HG03571 (cell line): ENCODE measurements at regions not wholly inside any gene's neighbourhood (a gene's known extent, or its start where the extent isn't known, plus 50 kb on each side); places are given as distances from the start of the nearest gene placed in this dataset.
"Not testable (repeated sequence)": the region's sequence is repeated elsewhere in the genome, so short reads cannot be mapped to it uniquely, and the experiment has no call there.

Experiments
- ATAC-seq: cut with Tn5 transposase; IDR thresholded peaks from one replicate; pipeline ENCODE4 v1.9.1; 2021; ENCODE audit not compliant: unreplicated experiment

GRCh38 chr11:96760306-96760705 lies 370.5 kb downstream of the JRKL start:
- ATAC-seq = no peak

DNA sequence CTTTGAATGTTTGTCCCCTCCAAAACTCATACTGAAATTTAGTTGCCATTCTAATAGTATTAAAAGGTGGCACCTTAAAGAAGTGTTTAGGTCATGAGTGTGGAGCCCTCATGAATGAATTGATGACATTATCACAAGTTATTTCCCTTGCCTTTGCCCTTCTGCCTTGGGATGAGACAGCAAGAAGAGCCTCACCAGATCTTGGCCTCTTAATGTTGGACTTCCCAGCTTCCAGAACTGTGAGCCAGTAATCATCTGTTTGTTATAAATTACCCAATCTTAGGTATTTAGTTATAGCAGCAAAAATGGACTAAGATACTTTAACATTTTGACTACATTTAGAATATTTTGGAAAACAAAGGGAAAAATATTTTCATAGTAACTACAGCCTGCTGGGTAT lies 371.0 kb downstream of the JRKL start:
- no peak for ATAC-seq

DNA sequence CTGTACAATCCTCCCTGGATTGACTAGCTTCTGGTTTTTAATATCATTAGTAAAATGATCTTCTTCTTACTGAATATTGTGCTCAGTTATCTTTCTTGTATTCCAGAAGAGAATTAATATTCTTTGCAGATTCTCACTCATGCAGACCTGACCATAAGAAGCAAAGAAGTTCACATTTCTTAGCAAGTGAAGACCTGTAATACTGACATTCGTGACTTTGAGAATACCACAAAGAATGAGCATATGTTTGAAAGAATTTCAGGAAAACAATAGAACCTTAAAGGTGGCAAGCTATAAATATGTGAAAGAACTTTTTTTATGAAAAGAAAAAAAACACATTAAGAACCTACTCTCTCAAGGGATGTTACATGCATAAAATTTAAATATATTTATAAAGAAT lies 371.6 kb downstream of the JRKL start:
- ATAC-seq = no peak

DNA sequence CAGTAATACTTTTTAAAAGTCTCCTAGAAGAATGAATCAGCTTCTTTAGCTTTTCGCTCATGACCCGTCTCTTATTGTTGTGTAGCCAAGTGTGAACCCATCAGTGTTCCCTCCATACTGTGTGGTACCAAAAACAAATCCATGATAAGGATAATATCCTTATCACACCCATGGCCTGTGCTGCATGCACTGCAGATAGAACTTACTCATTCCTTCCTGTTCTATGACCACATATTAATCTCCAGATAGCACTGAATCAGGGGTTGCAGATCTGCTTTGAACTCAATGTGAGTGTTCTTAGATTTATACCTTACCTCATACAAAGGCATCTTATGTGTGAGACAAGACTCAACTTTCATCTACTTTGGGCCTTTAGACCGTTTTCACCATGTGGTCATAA lies 373.4 kb downstream of the JRKL start:
- ATAC-seq = no peak

DNA sequence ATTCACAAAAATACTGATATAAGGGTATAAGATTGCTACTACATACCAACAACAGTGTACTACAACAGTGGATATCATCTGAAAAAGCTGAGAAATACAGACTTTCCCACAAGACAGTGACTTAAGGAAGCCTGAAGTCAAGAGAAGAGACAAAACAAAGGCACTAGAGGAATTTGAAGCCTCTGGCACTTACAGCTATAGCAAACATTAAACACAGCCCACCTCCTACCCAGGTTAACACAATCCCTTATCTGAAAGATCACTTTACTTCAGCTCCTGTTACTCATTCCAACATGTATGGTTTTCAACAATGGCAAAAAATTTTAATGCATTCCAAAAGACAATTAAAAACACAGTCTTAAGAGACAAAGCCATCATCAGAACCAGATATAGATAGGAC lies 388.5 kb downstream of the JRKL start:
- no peak for ATAC-seq

DNA sequence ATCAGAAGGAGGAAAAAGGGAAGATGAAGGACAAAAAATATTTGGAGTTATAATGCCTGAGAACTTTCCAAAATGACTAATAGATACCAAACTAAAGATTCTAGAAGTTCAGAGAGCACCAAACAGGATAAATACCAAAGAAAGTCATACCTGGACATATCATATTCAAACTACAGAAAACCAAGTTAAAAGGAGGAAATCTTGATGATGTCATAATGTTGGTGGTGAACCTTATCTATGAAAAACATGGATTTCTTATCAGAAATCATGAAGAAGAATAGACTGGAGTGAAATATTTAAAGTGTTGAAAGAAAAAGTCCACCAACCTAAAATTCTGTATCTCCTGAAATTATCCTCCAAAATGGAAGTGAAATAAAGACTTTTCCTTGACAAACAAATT lies 389.2 kb downstream of the JRKL start:
- ATAC-seq = no peak

DNA sequence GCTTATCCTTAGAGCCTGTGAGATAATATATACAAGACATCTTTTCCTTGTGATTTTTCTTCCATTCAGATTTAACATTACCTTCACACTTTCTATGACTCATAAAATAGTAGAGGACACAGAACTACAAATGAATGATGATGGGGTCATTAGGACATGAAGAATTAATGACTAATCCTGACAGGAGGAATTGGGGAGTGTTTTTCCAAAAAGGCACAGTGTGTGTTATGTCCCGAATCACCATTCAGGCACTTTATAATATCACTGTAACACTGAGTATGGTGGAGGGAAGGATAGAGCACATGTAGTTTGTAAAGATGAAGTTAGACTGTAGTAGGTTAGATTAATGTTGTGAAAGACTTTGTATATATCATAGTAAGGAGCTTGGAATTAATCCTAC lies 391.3 kb downstream of the JRKL start:
- no peak for ATAC-seq

GRCh38 chr11:96782632-96783031 lies 392.8 kb downstream of the JRKL start:
- no peak for ATAC-seq

- ATAC-seq = no peak
Observed at GRCh38 chr11:96783311-96783710, 393.5 kb downstream of the JRKL start.

DNA sequence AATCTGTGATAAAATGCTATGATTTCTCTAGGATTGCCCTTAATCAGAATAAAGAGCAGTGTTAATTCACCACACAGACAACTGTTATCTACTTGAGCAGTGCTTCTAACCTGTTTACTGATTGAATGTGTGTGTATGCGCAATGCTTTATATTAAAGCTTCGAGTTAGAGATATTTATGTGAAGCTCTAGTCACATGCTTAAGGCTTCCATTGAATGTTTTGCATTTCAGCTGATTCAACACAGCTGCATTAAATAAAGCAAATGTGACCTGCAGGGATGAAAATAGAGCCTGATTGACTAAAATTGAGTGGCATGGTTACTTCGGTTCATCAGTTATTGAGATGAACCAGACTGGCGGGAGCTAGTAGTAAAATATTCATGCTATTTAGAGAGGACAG lies 395.3 kb downstream of the JRKL start:
- no peak for ATAC-seq

- ATAC-seq = no peak
Observed at GRCh38 chr11:96794152-96794551, 404.3 kb downstream of the JRKL start.

DNA sequence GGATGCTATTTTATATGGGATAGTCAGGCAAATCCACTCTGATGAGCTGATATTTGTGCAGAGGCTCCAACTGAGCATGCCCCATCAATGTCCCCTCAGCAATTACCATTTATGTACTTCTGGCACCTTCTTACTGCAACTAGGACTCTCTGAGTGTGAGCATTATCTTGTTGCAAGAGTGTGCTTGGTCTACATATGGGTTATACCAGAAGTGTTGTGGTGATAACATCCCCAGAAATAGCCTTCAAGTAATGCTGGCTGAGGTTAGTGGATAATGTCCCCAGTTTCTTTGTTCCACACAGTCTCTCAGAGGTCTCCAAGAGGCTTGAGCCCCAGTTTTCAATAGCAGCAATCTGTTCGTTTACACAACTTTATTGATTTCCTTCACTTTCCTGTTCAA lies 408.6 kb downstream of the JRKL start:
- no peak for ATAC-seq

DNA sequence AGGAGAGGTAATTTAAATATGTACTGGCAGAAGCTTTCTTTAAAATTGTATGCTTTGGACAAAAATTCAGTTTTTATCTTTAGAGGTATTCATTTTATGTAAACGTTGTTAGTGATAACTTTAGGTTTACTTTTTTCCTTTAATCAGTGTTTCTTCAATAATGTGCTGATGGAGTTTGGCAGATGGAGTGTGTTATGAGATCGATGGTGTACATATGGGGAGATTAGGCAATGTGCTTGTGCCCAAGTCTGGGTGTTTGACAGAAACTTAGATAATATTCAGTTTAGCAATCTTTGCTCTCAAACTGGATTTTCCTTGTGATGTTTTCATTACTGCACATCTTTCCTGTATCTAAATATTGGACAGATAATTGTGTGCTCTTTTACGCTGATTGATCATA lies 425.4 kb downstream of the JRKL start:
- ATAC-seq = no peak

DNA sequence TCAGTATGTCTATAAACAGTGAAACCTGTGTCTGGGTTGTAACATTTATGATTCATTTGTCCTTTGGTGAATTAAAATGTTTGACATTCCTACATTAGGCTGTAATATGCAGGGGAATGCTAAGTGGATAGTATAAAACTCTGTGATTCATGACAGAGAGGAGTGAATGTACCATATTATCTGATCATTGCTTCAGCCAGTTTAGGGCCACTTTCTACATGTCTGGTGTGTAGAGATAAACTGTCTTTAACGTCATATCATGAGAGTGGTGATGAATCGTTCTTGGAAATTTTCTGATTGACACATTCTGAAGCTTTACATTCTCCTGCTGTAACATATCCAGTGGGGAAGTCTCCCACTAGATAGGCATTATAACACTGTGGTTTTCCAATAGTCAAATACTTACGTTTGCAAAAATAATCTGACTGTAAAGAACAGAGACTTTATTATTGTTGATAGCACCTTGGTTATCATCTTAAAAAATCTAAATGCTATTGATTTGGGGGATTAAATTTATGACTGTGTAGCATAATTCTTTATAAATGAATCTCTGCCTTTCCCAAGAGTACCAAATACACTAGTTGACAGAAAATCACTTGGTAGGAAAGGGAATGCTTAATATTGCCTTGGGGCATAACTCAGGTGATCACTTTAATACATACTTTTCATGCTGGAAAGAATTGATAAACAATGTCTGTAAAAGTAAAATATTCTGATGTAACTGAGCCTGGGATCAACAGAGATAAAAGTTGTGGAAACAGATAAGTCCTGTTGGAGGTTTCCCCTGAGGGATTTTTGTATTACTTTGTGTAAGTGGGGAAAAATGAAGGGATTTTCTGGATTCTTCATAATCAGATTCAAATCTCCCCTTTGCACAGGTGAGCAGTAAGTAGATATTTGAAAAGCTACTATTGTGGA lies 427.9 kb downstream of the JRKL start:
- ATAC-seq = no peak

- no peak for ATAC-seq
Observed at GRCh38 chr11:96827164-96827563, 437.4 kb downstream of the JRKL start.

GRCh38 chr11:96841792-96842191 lies 452.0 kb downstream of the JRKL start:
- no peak for ATAC-seq

DNA sequence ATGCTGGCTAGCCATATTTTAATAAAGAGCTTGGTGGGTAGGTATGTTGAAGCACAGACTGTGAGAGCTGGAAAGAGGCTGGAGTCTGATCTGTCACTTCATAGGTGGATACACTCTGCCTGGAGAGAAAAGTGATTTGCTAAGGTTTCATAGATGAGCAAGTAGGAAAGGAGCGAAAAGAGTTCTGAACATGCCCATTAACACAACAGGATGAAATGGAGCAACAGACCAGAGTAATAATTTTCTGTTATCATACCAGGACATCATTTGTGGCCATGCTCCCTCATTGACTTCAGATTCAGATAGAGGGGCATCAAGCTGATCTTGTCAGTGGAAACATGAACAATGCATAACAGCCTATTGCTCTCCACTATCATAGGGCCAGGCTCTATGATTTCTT lies 452.9 kb downstream of the JRKL start:
- ATAC-seq = no peak

- no peak for ATAC-seq
Observed at GRCh38 chr11:96854425-96854824, 464.6 kb downstream of the JRKL start.

DNA sequence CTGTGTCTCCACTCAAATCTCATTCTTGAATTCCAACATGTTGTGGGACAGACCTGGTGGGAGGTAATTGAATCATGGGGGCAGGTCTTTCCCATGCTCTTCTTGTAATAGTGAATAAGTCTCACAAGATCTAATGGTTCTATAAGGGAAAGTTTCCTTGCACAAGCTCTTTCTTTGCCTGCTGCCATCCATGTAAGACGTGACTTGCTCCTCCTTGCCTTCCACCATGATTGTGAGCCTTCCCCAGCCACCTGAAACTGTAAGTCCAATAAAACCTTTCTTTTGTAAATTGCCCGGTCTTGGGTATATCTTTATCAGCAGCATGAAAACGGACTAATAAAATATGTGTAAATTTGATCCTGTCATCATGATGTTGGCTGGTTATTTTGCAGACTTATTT lies 471.9 kb downstream of the JRKL start:
- not testable (repeated sequence) for ATAC-seq

DNA sequence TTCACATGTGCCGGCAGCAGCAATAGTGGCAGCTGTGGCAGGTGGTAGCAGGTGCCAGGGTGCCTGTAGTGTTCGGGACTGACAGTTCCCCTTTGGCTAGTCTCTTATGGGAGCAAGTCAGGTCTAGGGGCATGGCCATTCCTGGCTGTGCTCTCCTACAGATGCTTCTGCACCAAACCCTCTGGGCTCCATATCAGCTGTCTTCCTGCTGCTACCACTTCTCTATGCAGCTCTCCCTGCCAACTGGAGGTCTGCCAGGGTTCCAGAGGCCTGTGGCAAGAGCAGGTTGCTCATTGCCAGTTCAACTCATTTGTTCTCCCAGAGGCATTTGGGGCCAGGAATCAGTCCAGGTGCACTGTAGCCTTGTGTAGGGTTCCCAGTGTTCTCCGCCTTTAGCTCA lies 473.7 kb downstream of the JRKL start:
- ATAC-seq = no peak

DNA sequence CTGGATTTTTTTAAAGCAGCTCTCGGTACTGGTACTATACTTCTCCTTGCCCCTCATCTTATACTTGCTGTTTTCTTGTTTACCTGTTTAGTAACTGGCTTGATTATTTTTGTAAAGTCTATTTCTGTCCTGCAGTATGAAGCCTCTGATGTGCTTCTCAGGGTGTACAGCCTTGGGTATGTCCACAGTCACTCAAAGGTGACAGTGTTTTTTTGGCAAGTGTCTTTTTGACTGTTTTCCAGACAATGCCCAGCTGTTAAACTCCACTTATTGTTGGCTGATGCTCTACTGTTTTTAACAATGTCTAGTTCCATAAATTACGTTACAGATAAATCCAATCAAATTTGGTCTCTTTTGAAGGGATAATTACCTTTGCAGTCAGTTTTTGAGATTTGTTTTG lies 475.2 kb downstream of the JRKL start:
- no peak for ATAC-seq

GRCh38 chr11:96869207-96869606 lies 479.4 kb downstream of the JRKL start:
- no peak for ATAC-seq

GRCh38 chr11:96875712-96876111 lies 485.9 kb downstream of the JRKL start:
- no peak for ATAC-seq
